HepG2 (cell line): ENCODE measurements at regions not wholly inside any gene's neighbourhood (a gene's known extent, or its start where the extent isn't known, plus 50 kb on each side); places are given as distances from the start of the nearest gene placed in this dataset.

ENCODE experiments used
- ATAC-seq: fragments of 200-7000 bp; cut with Tn5 transposase; 3 replicates; pipeline ENCODE4 v1.9.1; 2020; ENCODE audit warnings: mild to moderate bottlenecking, moderate library complexity
- BruUV-seq: library from RNA; stranded (reverse); fragments of 400-500 nt; replicated peaks from 2 replicates; lab custom pipeline; 2021; lab: Mats Ljungman, UMichigan
- CTCF ChIA-PET: fragments of 300-600 bp; formaldehyde crosslinking; extraction: SDS; loops from one replicate; lab custom pipeline; 2021; ENCODE audit warnings: low total read pairs, inconsistent platforms, low intra/inter-chr PET ratio; lab: Yijun Ruan, JAX
- POLR2A ChIA-PET: fragments of 350-600 bp; sonication (Branson Sonifier 250); formaldehyde crosslinking; loops from one replicate; lab custom pipeline; 2020; ENCODE audit warnings: antibody characterized with exemption, inconsistent platforms; lab: Yijun Ruan, JAX
- DNase-seq: peaks from one replicate; pipeline ENCODE4 v3.0.0-alpha.2; 2015; ENCODE audit warnings: low spot score
- FAIRE-seq: peaks from 3 replicates; lab custom pipeline; 2011; peaks lifted over from hg19 to GRCh38; lab: Jason Lieb, UNC
- H2AFZ ChIP-seq: one replicate; pipeline ENCODE4 v1.6.1; 2011; ENCODE audit warnings: low read length, inconsistent platforms
- H3K27ac ChIP-seq: fragments of 300-600 bp; 3 replicates; pipeline ENCODE4 v1.8.0; 2011; ENCODE audit warnings: mixed run types, mild to moderate bottlenecking, mixed read lengths, low read length, inconsistent platforms; ENCODE audit not compliant: insufficient read depth; ENCODE audit errors: extremely low read length
- H3K27me3 ChIP-seq, 2 experiments: fragments of 200-600 bp in 1 of 2; 2 replicates in 1 of 2; 3 replicates in 1 of 2; pipeline versions ENCODE4 v1.6.0 to v1.8.0; 2011; ENCODE audit warnings: low read length in 2 of 2, mild to moderate bottlenecking in 2 of 2, moderate library complexity in 2 of 2, inconsistent platforms in 1 of 2; ENCODE audit not compliant: insufficient read depth in 2 of 2, control insufficient read depth in 1 of 2
- H3K36me3 ChIP-seq, 2 experiments: fragments of 200-600 bp in 1 of 2; replicated peaks in 1 of 2; 2 replicates in 1 of 2; 3 replicates in 1 of 2; pipeline versions ENCODE4 v1.5.1 to v1.8.0; 2011; ENCODE audit warnings: low read length in 2 of 2, inconsistent platforms in 1 of 2; ENCODE audit not compliant: insufficient read depth in 2 of 2, control insufficient read depth in 1 of 2
- H3K4me1 ChIP-seq: 2 replicates; pipeline ENCODE4 v1.5.1; 2012; ENCODE audit warnings: low read length, inconsistent platforms; ENCODE audit not compliant: insufficient read depth
- H3K4me2 ChIP-seq: 2 replicates; pipeline ENCODE4 v1.6.0; 2011; ENCODE audit warnings: low read depth, low read length, inconsistent platforms
- H3K4me3 ChIP-seq, 3 experiments: fragments of 200-600 bp in 1 of 3; sonication (generic), shearing (Covaris generic) in 1 of 3; replicated peaks in 1 of 3; 2 replicates each; pipeline ENCODE4 v1.5.1; 2011 to 2016; ENCODE audit warnings: low read length in 3 of 3, inconsistent platforms in 2 of 3, low read depth in 2 of 3, mild to moderate bottlenecking in 2 of 3, control low read depth in 1 of 3, mixed read lengths in 1 of 3; ENCODE audit not compliant: insufficient read depth in 1 of 3
- H3K79me2 ChIP-seq: one replicate; pipeline ENCODE4 v1.6.1; 2011; ENCODE audit warnings: low read length, inconsistent platforms; ENCODE audit not compliant: insufficient read depth
- H3K9ac ChIP-seq: 2 replicates; pipeline ENCODE4 v1.6.0; 2011; ENCODE audit warnings: mild to moderate bottlenecking, low read depth, low read length, inconsistent platforms; ENCODE audit not compliant: insufficient read depth
- H3K9me3 ChIP-seq: 2 replicates; pipeline ENCODE4 v1.5.1; 2012; ENCODE audit warnings: mild to moderate bottlenecking, low read length
- H4K20me1 ChIP-seq: 2 replicates; pipeline ENCODE4 v1.6.0; 2011; ENCODE audit warnings: inconsistent platforms, mild to moderate bottlenecking, low read length, moderate library complexity; ENCODE audit not compliant: insufficient read depth
- ETS1 ChIP-seq: sonication (generic); formaldehyde crosslinking; IDR thresholded peaks from 2 replicates; pipeline ENCODE4 v1.4.0; 2020; ENCODE audit warnings: missing genetic modification reagents
- MAZ ChIP-seq, 2 experiments: sonication (generic) in 1 of 2; formaldehyde crosslinking in 1 of 2; IDR thresholded peaks; 2 replicates each; pipeline versions ENCODE4 v1.5.0 to v1.6.1; 2012 to 2020; ENCODE audit warnings: low read depth in 2 of 2, mild to moderate bottlenecking in 2 of 2, borderline replicate concordance in 1 of 2, improper control_type of control experiment in 1 of 2, low read length in 1 of 2, missing genetic modification reagents in 1 of 2, moderate library complexity in 1 of 2
- PLSCR1 ChIP-seq: sonication (generic); formaldehyde crosslinking; IDR thresholded peaks from 2 replicates; pipeline ENCODE4 v1.5.0; 2020; ENCODE audit warnings: missing genetic modification reagents, mild to moderate bottlenecking, borderline replicate concordance
- REXO4 ChIP-seq: sonication (generic); formaldehyde crosslinking; IDR thresholded peaks from 2 replicates; pipeline ENCODE4 v1.8.0; 2022; ENCODE audit warnings: missing genetic modification reagents, mild to moderate bottlenecking, borderline replicate concordance
- RXRA ChIP-seq: sonication (generic); formaldehyde crosslinking; IDR thresholded peaks from 2 replicates; pipeline ENCODE4 v1.5.1; 2020; ENCODE audit warnings: missing genetic modification reagents
- SUZ12 ChIP-seq: fragments of 150-350 bp; IDR thresholded peaks from 2 replicates; pipeline ENCODE4 v1.6.1; 2014; ENCODE audit warnings: low read depth, low read length
- TCF12 ChIP-seq, 2 experiments: fragments of 450-650 bp in 1 of 2; sonication (generic) in 1 of 2; formaldehyde crosslinking in 1 of 2; IDR thresholded peaks; 2 replicates each; pipeline versions ENCODE4 v1.6.1 to v1.8.0; 2017 to 2022; ENCODE audit warnings: antibody characterized with exemption in 1 of 2, mild to moderate bottlenecking in 1 of 2, missing genetic modification reagents in 1 of 2, moderate library complexity in 1 of 2
- TGIF2 ChIP-seq: IDR thresholded peaks from 2 replicates; pipeline ENCODE4 v1.6.1; 2016; ENCODE audit warnings: control low read depth, missing compliant biosample characterization
- THAP7 ChIP-seq: sonication (generic); formaldehyde crosslinking; IDR thresholded peaks from 2 replicates; pipeline ENCODE4 v1.8.1; 2023; ENCODE audit warnings: mild to moderate bottlenecking, missing genetic modification reagents
- YY1 ChIP-seq: IDR thresholded peaks from 2 replicates; pipeline ENCODE4 v1.6.1; 2011; ENCODE audit warnings: low read length, low read depth, moderate library complexity, mild to moderate bottlenecking; ENCODE audit not compliant: insufficient read depth, insufficient replicate concordance
- ZEB1 ChIP-seq: IDR thresholded peaks from 2 replicates; pipeline ENCODE4 v1.6.1; 2012; ENCODE audit warnings: mild to moderate bottlenecking, low read depth, inconsistent platforms; ENCODE audit not compliant: insufficient replicate concordance
- ZMAT5 ChIP-seq: sonication (generic); formaldehyde crosslinking; IDR thresholded peaks from 2 replicates; pipeline ENCODE4 v1.5.0; 2020; ENCODE audit warnings: mild to moderate bottlenecking, low read depth, missing genetic modification reagents, borderline replicate concordance
- ZNF136 ChIP-seq: sonication (generic); formaldehyde crosslinking; IDR thresholded peaks from 2 replicates; pipeline ENCODE4 v1.8.1; 2022; ENCODE audit warnings: low read depth, mild to moderate bottlenecking, moderate library complexity, missing genetic modification reagents
- ZNF503 ChIP-seq: sonication (generic); formaldehyde crosslinking; IDR thresholded peaks from 2 replicates; pipeline ENCODE4 v1.4.0; 2020; ENCODE audit warnings: missing genetic modification reagents
- ZNF780A ChIP-seq: sonication (generic); formaldehyde crosslinking; IDR thresholded peaks from 2 replicates; pipeline ENCODE4 v1.8.0; 2022; ENCODE audit warnings: mild to moderate bottlenecking, missing genetic modification reagents, moderate library complexity
- ZNF883 ChIP-seq: sonication (generic); formaldehyde crosslinking; IDR thresholded peaks from 2 replicates; pipeline ENCODE4 v1.5.1; 2020; ENCODE audit warnings: mild to moderate bottlenecking, missing genetic modification reagents; ENCODE audit errors: not compliant biosample characterization
- WGBS: methylation state at CpG from one replicate; pipeline ENCODE4 v1.1.6; 2017; ENCODE audit warnings: low lambda C conversion rate; 5-methylcytosine and 5-hydroxymethylcytosine counted together
- in situ Hi-C: cut with HindIII; loops from 2 replicates; pipeline ENCODE4 v1.10.0; 2017; ENCODE audit warnings: low pct_unique_long_range_greater_than_20kb; ENCODE audit not compliant: extremely low pct_ligation_motif_present
- intact Hi-C: fragments of 100-400 bp; cut with micrococcal nuclease; formaldehyde crosslinking; loops from one replicate; pipeline ENCODE4 v1.10.0; 2022; ENCODE audit not compliant: unreplicated experiment

- Histone ChIP-seq H3K36me3 (no peaks in the 10 kb centered on the region), H3K4me3 (no peak overlapping the region), H3K9ac (no peak overlapping the region), H3K9me3 (no peaks in the 10 kb centered on the region), H3K79me2 (no peaks in the 10 kb centered on the region), H2AFZ (no peak overlapping the region), H3K27me3 (no peaks in the 10 kb centered on the region), H3K27ac (no peak overlapping the region), H3K4me1 (peaks cover 26% of the 10 kb centered on the region), H4K20me1 (no peaks in the 10 kb centered on the region), H3K4me2 (no peak overlapping the region)
- ChIA-PET CTCF (no interaction called here), POLR2A (no interaction called here)
- ATAC-seq (no peak), FAIRE-seq (no peak), DNase-seq (no peak)
- no TSS peak for BruUV-seq
- TF ChIP-seq SUZ12 (no peak), YY1 (no peak), RXRA (CRISPR knock-in tag) (no peak), ZEB1 (no peak), THAP7 (CRISPR knock-in tag) (no peak), ZNF883 (CRISPR knock-in tag) (no peak), PLSCR1 (CRISPR knock-in tag) (no peak), REXO4 (CRISPR knock-in tag) (no peak), ZNF780A (no peak), TCF12 (IDR thresholded peaks at IDR 0.05) (no peak), TCF12 (CRISPR knock-in tag; IDR thresholded peaks at IDR 0.05) (no peak), ZNF136 (CRISPR knock-in tag) (no peak), ZNF503 (CRISPR knock-in tag) (no peak), MAZ (IDR thresholded peaks at IDR 0.05; ENCODE audit: borderline replicate concordance, low read depth, low read length) (no peak), MAZ (CRISPR knock-in tag; IDR thresholded peaks at IDR 0.05; ENCODE audit: low read depth) (no peak), TGIF2 (no peak), ZMAT5 (CRISPR knock-in tag) (no peak), ETS1 (CRISPR knock-in tag) (no peak)
- 89% methylated on average over 1 of the region's 1 CpG for WGBS
- intact Hi-C loops, result no loop called here
- in situ Hi-C loops, result no loop called here
These were observed 88.7 kb upstream of the XPO1 start for GRCh38 chr2:61626827-61627226.
